ENCODE measurements at regions not wholly inside any gene's neighbourhood (a gene's known extent, or its start where the extent isn't known, plus 50 kb on each side); places are given as distances from the start of the nearest gene placed in this dataset.

DNA sequence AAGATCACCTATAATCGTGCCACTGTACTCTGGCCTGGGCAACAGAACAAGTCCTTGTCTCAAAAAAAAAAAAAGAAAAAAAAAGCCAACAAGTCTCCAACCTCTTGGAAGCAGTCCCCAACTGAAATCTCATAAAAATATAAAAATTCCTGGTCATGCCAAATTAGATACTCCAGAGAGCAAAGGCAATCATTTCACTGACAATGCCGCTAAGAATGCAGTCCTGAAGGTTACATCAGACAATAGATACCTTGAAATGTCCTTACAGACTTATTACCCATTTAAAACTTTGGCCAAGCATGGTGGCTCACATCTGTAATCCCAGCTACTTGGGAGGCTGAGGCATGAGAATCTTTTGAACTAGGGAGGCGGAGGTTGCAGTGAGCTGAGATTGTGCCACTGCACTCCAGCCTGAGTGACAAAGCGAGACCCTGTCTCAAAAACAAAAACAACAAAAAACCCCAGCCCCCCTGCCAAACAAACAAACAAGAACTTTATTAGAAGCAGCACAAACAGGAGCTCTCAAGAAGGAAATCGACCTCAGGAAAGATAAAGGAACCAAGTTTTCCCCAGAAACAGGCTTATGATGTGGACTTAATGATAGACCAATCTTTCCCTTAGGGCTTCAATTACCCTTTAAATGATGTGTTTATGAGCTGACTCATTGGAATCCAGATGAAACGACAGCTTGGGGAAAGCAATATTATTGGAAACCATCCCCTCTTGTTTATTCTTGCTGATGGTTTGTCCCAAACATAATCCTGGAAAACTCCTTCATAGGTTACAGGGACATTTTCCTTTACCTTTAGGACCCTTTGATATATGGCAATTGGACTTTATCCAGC is 53.1 kb upstream of the XCR1 start:
- TF ChIP-seq, protein P1, sequence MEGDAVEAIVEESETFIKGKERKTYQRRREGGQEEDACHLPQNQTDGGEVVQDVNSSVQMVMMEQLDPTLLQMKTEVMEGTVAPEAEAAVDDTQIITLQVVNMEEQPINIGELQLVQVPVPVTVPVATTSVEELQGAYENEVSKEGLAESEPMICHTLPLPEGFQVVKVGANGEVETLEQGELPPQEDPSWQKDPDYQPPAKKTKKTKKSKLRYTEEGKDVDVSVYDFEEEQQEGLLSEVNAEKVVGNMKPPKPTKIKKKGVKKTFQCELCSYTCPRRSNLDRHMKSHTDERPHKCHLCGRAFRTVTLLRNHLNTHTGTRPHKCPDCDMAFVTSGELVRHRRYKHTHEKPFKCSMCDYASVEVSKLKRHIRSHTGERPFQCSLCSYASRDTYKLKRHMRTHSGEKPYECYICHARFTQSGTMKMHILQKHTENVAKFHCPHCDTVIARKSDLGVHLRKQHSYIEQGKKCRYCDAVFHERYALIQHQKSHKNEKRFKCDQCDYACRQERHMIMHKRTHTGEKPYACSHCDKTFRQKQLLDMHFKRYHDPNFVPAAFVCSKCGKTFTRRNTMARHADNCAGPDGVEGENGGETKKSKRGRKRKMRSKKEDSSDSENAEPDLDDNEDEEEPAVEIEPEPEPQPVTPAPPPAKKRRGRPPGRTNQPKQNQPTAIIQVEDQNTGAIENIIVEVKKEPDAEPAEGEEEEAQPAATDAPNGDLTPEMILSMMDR (IDR thresholded peaks at IDR 0.05; ENCODE audit: unreplicated experiment): no peak
- DNase-seq (ENCODE audit: low spot score in 2 of 2, unreplicated experiment in 2 of 2): no peak
- Mint-ChIP-seq H3K9me3 (peaks cover 3% of the 10 kb centered on the region), H3K4me3 (no peak overlapping the region), H3K27me3 (ENCODE audit: low read depth) (peaks cover 3% of the 10 kb centered on the region), H3K27ac (no peak overlapping the region), H3K4me1 (peaks cover 12% of the 10 kb centered on the region), H3K36me3 (no peaks in the 10 kb centered on the region)

- DNase-seq (ENCODE audit: low spot score in 2 of 2, unreplicated experiment in 2 of 2): peak; percentile 73 to 89
- Mint-ChIP-seq H3K36me3 (no peaks in the 10 kb centered on the region), H3K9me3 (peaks cover 3% of the 10 kb centered on the region), H3K4me1 (peaks cover 12% of the 10 kb centered on the region), H3K27ac (no peak overlapping the region), H3K27me3 (ENCODE audit: low read depth) (peaks cover 3% of the 10 kb centered on the region), H3K4me3 (peak overlapping the region; percentile 58)
- TF ChIP-seq, protein P1 (IDR thresholded peaks at IDR 0.05; ENCODE audit: unreplicated experiment): peak; percentile 84
Observed at GRCh38 chr3:46078712-46079400, 51.6 kb upstream of the XCR1 start.
